ENCODE measurements at regions not wholly inside any gene's neighbourhood (a gene's known extent, or its start where the extent isn't known, plus 50 kb on each side); places are given as distances from the start of the nearest gene placed in this dataset.

DNA sequence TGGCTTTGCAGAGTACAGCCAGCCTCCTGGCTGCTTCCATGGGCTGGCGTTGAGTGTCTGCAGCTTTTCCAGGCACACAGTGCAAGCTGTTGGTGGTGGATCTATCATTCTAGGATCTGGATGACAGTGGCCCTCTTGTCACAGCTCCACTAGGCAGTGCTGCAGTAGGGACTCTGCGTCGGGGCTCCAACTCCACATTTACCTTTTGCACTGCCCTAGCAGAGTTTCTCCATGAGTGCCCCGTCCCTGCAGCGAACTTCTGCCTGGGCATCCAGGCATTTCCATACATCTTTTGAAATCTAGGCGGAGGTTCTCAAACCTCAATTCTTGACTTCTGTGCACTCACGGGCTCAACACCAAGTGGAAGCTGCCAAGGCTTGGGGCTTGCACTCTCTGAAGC lies 1697.3 kb upstream of the MIR17HG start:
- TF ChIP-seq, protein P1, sequence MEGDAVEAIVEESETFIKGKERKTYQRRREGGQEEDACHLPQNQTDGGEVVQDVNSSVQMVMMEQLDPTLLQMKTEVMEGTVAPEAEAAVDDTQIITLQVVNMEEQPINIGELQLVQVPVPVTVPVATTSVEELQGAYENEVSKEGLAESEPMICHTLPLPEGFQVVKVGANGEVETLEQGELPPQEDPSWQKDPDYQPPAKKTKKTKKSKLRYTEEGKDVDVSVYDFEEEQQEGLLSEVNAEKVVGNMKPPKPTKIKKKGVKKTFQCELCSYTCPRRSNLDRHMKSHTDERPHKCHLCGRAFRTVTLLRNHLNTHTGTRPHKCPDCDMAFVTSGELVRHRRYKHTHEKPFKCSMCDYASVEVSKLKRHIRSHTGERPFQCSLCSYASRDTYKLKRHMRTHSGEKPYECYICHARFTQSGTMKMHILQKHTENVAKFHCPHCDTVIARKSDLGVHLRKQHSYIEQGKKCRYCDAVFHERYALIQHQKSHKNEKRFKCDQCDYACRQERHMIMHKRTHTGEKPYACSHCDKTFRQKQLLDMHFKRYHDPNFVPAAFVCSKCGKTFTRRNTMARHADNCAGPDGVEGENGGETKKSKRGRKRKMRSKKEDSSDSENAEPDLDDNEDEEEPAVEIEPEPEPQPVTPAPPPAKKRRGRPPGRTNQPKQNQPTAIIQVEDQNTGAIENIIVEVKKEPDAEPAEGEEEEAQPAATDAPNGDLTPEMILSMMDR (IDR thresholded peaks at IDR 0.05): no peak
- Mint-ChIP-seq H3K27me3 (no peaks in the 10 kb centered on the region), H3K9me3 (peaks cover 21% of the 10 kb centered on the region), H3K4me3 (no peak overlapping the region), H3K36me3 (ENCODE audit: low read depth) (no peaks in the 10 kb centered on the region), H3K4me1 (no peaks in the 10 kb centered on the region), H3K27ac (no peak overlapping the region)
- ATAC-seq (ENCODE audit: low read depth) (no peak), DNase-seq (no peak)
- intact Hi-C loops (cut with micrococcal nuclease): no loop called here
- CTCF ChIA-PET: no interaction called here
- POLR2A ChIA-PET: no interaction called here

DNA sequence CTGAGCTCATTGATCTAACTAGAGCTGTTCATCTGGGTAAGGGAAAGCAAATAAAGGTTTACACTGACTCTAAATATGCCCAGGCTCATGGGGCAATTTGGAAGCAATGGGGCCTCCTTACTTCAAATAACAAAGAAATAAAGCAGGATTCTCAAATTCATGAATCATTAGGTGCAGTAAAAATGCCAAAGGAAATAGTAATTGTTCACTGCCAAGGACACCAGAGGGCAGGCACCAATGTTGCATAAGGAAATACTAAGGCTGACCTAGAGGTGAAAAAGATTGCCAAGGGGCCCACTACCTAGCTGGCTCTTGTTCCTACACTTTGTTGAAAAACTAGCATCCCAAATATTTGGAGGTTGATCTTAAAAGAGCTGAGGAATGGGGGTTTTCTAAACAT lies 1686.7 kb upstream of the MIR17HG start:
- Mint-ChIP-seq H3K4me1 (no peaks in the 10 kb centered on the region), H3K9me3 (peaks cover 12% of the 10 kb centered on the region), H3K4me3 (no peak overlapping the region), H3K27me3 (no peaks in the 10 kb centered on the region), H3K36me3 (ENCODE audit: low read depth) (no peaks in the 10 kb centered on the region), H3K27ac (no peak overlapping the region)
- intact Hi-C loops (cut with micrococcal nuclease): no loop called here
- ChIA-PET POLR2A (no interaction called here), CTCF (no interaction called here)
- DNase-seq (no peak), ATAC-seq (ENCODE audit: low read depth) (no peak)
- TF ChIP-seq, protein P1 (IDR thresholded peaks at IDR 0.05): no peak

DNA sequence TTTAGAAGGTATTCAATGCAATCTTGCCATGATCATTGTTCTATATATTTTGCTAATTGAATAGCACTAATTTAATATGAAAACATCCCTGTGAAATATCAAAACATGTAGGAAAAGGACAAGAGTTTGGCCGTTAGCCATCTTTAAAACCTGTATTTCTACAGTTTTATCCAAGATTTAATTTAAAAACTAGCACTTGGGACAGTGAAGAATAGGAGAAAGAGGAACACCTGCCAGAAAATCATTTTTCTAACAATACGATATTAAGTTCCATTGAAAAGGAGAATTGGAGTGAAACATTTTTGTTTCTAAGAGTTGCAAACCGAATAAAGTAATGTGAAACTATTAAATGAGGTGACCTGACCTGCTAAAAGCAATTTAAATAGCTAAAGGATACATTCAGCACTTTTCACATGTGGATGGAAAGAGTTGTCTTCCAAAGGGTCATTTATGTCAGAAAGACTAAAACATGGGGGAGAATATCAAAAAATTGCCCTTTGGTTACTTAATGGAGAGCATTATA lies 1673.6 kb upstream of the MIR17HG start:
- TF ChIP-seq, protein P1 (IDR thresholded peaks at IDR 0.05): no peak
- ATAC-seq (ENCODE audit: low read depth) (no peak), DNase-seq (no peak)
- ChIA-PET CTCF (no interaction called here), POLR2A (no interaction called here)
- no peaks in the 10 kb centered on the region for H3K4me1 Mint-ChIP-seq
- H3K27me3 Mint-ChIP-seq: no peaks in the 10 kb centered on the region
- intact Hi-C loops (cut with micrococcal nuclease): no loop called here
- no peak overlapping the region for H3K27ac Mint-ChIP-seq
- no peak overlapping the region for H3K4me3 Mint-ChIP-seq
- peaks cover 3% of the 10 kb centered on the region for H3K9me3 Mint-ChIP-seq
- no peaks in the 10 kb centered on the region for H3K36me3 Mint-ChIP-seq (ENCODE audit: low read depth)

DNA sequence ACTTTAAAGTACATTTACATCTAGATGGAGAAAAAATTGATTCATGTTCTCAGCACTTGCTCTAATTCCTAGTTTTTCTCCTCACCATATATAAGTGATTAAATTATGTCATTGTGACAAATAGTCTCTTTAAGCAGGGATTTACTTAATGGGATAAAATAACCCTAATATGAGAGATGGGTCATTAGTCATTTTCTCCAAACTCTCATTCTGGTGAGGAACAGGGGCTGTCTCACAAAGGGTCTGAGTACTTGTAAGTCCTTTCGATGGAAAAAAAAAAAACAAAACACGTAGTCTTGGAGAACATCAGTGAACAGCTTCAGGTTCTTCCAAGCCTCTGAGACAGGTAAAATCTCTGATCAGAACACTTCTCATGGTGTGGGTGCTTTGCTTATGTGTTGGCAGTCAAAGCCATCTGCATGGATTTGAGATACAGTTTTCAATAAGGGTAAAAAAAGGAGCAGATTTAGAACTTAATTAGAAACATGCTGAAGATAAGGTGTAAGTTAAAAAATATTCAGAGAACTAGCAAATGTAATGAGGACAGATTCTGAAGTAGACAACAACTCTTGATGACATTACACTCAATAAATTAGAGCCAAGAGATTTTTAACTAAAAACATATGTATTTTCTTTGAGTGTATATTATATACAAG lies 1668.9 kb upstream of the MIR17HG start:
- intact Hi-C loops (cut with micrococcal nuclease): no loop called here
- no peak overlapping the region for H3K27ac Mint-ChIP-seq
- POLR2A ChIA-PET: no interaction called here
- TF ChIP-seq, protein P1 (IDR thresholded peaks at IDR 0.05): no peak
- H3K9me3 Mint-ChIP-seq: peaks cover 6% of the 10 kb centered on the region
- DNase-seq: no peak
- H3K27me3 Mint-ChIP-seq: no peaks in the 10 kb centered on the region
- no peak overlapping the region for H3K4me3 Mint-ChIP-seq
- H3K4me1 Mint-ChIP-seq: no peaks in the 10 kb centered on the region
- H3K36me3 Mint-ChIP-seq (ENCODE audit: low read depth): no peaks in the 10 kb centered on the region
- no peak for ATAC-seq (ENCODE audit: low read depth)
- CTCF ChIA-PET: no interaction called here

DNA sequence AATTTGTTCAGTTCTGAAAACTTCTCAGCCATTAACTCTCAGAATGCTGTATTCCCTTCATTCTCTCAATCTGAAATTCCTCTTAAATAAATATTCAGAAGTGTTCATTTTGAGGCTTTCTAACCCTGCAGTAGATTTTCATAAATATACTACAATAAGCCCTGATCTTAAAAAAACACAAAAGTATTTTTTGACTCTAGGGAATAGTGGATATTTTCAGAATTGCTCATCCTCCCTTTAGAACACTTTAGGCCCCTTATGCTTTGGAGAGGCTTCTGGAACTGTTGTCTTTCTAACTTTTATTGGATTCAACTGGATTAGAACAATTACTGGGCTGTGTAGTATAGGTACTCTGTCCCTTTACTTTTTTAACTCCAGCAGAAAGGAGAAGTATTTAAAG lies 1662.6 kb upstream of the MIR17HG start:
- no peak overlapping the region for H3K27ac Mint-ChIP-seq
- ATAC-seq (ENCODE audit: low read depth) (no peak), DNase-seq (no peak)
- no peaks in the 10 kb centered on the region for H3K27me3 Mint-ChIP-seq
- TF ChIP-seq, protein P1 (IDR thresholded peaks at IDR 0.05): no peak
- CTCF ChIA-PET: no interaction called here
- peaks cover 3% of the 10 kb centered on the region for H3K9me3 Mint-ChIP-seq
- no peaks in the 10 kb centered on the region for H3K36me3 Mint-ChIP-seq (ENCODE audit: low read depth)
- POLR2A ChIA-PET: no interaction called here
- intact Hi-C loops (cut with micrococcal nuclease): no loop called here
- H3K4me3 Mint-ChIP-seq: no peak overlapping the region
- H3K4me1 Mint-ChIP-seq: no peaks in the 10 kb centered on the region
